ENCODE measurements at regions not wholly inside any gene's neighbourhood (a gene's known extent, or its start where the extent isn't known, plus 50 kb on each side); places are given as distances from the start of the nearest gene placed in this dataset.

- DNase-seq (ENCODE audit: low spot score in 2 of 2) = no peak
- H3K27me3 ChIP-seq = no peaks in the 10 kb centered on the region
- H3K27ac ChIP-seq = no peak overlapping the region
- no peak overlapping the region for H3K4me3 ChIP-seq
- no peaks in the 10 kb centered on the region for H3K4me1 ChIP-seq
- H3K36me3 ChIP-seq = no peaks in the 10 kb centered on the region
- intact Hi-C loops (cut with DNase I) = no loop called here
- no peak for TF ChIP-seq CTCF (IDR thresholded peaks at IDR 0.05)
- H3K9me3 ChIP-seq = no peaks in the 10 kb centered on the region
Observed at GRCh38 chr11:98703779-98704556, 316.8 kb upstream of the CNTN5 start.

DNA sequence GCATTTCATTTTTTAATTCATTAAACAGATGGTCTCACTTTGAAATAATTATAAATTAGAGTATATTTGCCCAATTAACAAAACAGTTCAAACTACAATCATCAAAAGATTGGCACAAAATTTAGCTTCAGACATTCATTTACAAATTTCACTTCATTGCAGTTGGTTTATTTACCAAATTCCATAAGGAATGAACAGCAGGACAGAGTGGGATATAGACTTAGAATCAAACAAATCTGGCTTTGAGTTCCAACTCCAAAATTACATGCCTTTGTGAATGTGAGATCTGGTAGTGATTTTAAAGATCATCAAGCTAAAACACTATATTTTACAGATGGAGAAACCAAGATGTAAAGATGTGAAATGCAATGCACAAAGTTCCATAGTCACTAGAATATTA is 310.7 kb upstream of the CNTN5 start:
- intact Hi-C loops (cut with DNase I) = no loop called here
- no peaks in the 10 kb centered on the region for H3K4me1 ChIP-seq
- peaks cover 0 to 5% of the 10 kb centered on the region in 2 donors for H3K9me3 ChIP-seq
- no peak for DNase-seq (ENCODE audit: low spot score in 2 of 2)
- no peak overlapping the region for H3K27ac ChIP-seq
- no peak overlapping the region for H3K4me3 ChIP-seq
- no peaks in the 10 kb centered on the region for H3K27me3 ChIP-seq
- H3K36me3 ChIP-seq = no peaks in the 10 kb centered on the region
- no peak for TF ChIP-seq CTCF (IDR thresholded peaks at IDR 0.05)

- intact Hi-C loops (cut with DNase I) = no loop called here
- Histone ChIP-seq H3K27me3 (no peaks in the 10 kb centered on the region), H3K4me1 (no peaks in the 10 kb centered on the region)
Observed at GRCh38 chr11:98710986-98711385, 309.8 kb upstream of the CNTN5 start.

DNA sequence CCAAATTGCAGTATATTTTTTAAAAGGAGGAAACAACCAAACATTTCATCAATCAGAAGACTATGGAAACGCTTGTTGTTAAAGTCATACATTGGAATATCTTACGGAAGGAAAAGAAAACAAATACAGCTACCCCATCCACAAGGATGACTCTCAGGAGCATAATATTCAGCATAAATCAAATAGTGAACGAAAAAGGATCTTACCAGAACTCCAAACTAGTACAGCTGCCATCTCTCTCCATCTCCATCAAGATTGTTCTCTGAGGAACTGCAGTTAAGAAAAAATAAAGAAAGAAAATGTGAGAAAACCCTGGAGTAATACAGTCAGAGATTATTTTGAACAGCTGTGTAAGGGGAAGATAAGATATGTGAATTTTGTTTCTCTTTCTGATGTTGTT is 299.8 kb upstream of the CNTN5 start:
- no peak for TF ChIP-seq CTCF (IDR thresholded peaks at IDR 0.05)
- Histone ChIP-seq H3K36me3 (no peaks in the 10 kb centered on the region), H3K27me3 (no peaks in the 10 kb centered on the region), H3K4me1 (no peaks in the 10 kb centered on the region), H3K4me3 (no peak overlapping the region), H3K27ac (no peak overlapping the region), H3K9me3 (no peaks in the 10 kb centered on the region)
- no peak for DNase-seq (ENCODE audit: low spot score in 2 of 2)
- intact Hi-C loops (cut with DNase I) = no loop called here

More at GRCh38 chr11:98710986-98711385, 309.8 kb upstream of the CNTN5 start:
- no peaks in the 10 kb centered on the region for H3K36me3 ChIP-seq
- no peak overlapping the region for H3K27ac ChIP-seq
- no peak overlapping the region for H3K4me3 ChIP-seq
- peaks cover 0 to 5% of the 10 kb centered on the region in 2 donors for H3K9me3 ChIP-seq
- no peak for DNase-seq (ENCODE audit: low spot score in 2 of 2)
- TF ChIP-seq CTCF (IDR thresholded peaks at IDR 0.05) = no peak

- H3K9me3 ChIP-seq = no peaks in the 10 kb centered on the region
- DNase-seq (ENCODE audit: low spot score in 2 of 2) = no peak
- H3K4me1 ChIP-seq = no peaks in the 10 kb centered on the region
- TF ChIP-seq CTCF (IDR thresholded peaks at IDR 0.05) = no peak
- H3K36me3 ChIP-seq = no peaks in the 10 kb centered on the region
- no peaks in the 10 kb centered on the region for H3K27me3 ChIP-seq
- H3K27ac ChIP-seq = no peak overlapping the region
- no peak overlapping the region for H3K4me3 ChIP-seq
- intact Hi-C loops (cut with DNase I) = no loop called here
Observed at GRCh38 chr11:98725471-98725870, 295.3 kb upstream of the CNTN5 start.

All from ascending aorta (tissue), 2 donors.